A549 (cell line): ENCODE measurements at regions not wholly inside any gene's neighbourhood (a gene's known extent, or its start where the extent isn't known, plus 50 kb on each side); places are given as distances from the start of the nearest gene placed in this dataset.

Experiments
- ATAC-seq, 2 experiments: fragments of 200-7000 bp in 1 of 2; fragments of >200 bp in 1 of 2; cut with Nextera tagmentation in 1 of 2; cut with Tn5 transposase in 1 of 2; 3 replicates each; pipeline versions ENCODE4 v1.8.0 to v1.9.1; 2018 to 2020; ENCODE audit warnings: mild to moderate bottlenecking in 1 of 2, moderate library complexity in 1 of 2
- CTCF ChIA-PET: fragments of 300-600 bp; sonication (Branson Sonifier 250); formaldehyde crosslinking; extraction: SDS; loops from one replicate; lab custom pipeline; 2021; ENCODE audit warnings: antibody characterized with exemption, inconsistent platforms; lab: Yijun Ruan, JAX
- POLR2A ChIA-PET: fragments of 350-600 bp; formaldehyde crosslinking; extraction: SDS; loops from one replicate; lab custom pipeline; 2021; ENCODE audit warnings: antibody characterized with exemption, inconsistent platforms; lab: Yijun Ruan, JAX
- DNase-seq, 2 experiments: peaks; one replicate each; pipeline versions ENCODE4 v3.0.0 to v3.0.0-alpha.2; 2011 to 2016; ENCODE audit warnings: low read depth in 1 of 2, low spot score in 1 of 2
- FAIRE-seq: peaks from 2 replicates; lab custom pipeline; 2011; peaks lifted over from hg19 to GRCh38; lab: Jason Lieb, UNC
- H3K27ac ChIP-seq, 2 experiments: fragments of >200 bp; sonication (Bioruptor Twin); formaldehyde crosslinking; 3 replicates each; pipeline ENCODE4 v1.5.1; 2016 to 2017
- H3K4me1 ChIP-seq: fragments of >200 bp; sonication (Bioruptor Twin); formaldehyde crosslinking; 3 replicates; pipeline ENCODE4 v1.6.1; 2016
- H3K4me2 ChIP-seq: fragments of >200 bp; sonication (Bioruptor Twin); formaldehyde crosslinking; 3 replicates; pipeline ENCODE4 v1.6.1; 2016
- H3K4me3 ChIP-seq: fragments of >200 bp; sonication (Bioruptor Twin); formaldehyde crosslinking; 3 replicates; pipeline ENCODE4 v1.5.1; 2016
- H3K9me3 ChIP-seq: fragments of >200 bp; sonication (Bioruptor Twin); formaldehyde crosslinking; 3 replicates; pipeline ENCODE4 v1.6.1; 2016
- BHLHE40 ChIP-seq: IDR thresholded peaks from 2 replicates; pipeline ENCODE4 v1.6.1; 2012; ENCODE audit warnings: low read depth, low read length, inconsistent platforms
- CTCF ChIP-seq: fragments of >200 bp; sonication (Bioruptor Twin); formaldehyde crosslinking; IDR thresholded peaks from 3 replicates; pipeline ENCODE4 v1.5.1; 2016
- EHF ChIP-seq: fragments of 250-450 bp; sonication (Bioruptor Pico); IDR thresholded peaks from 2 replicates; pipeline ENCODE4 v1.5.0; 2020; ENCODE audit warnings: mild to moderate bottlenecking
- ESRRA ChIP-seq: fragments of 150-350 bp; IDR thresholded peaks from 2 replicates; pipeline ENCODE4 v1.6.1; 2014; ENCODE audit warnings: mild to moderate bottlenecking, low read length, borderline replicate concordance
- HOXA7 ChIP-seq: fragments of 250-450 bp; sonication (Bioruptor Pico); IDR thresholded peaks from 2 replicates; pipeline ENCODE4 v1.5.0; 2020; ENCODE audit warnings: mild to moderate bottlenecking, moderate library complexity
- KDM1A ChIP-seq: fragments of 200-600 bp; sonication (generic); IDR thresholded peaks from 2 replicates; pipeline ENCODE4 v1.6.1; 2016; ENCODE audit warnings: low read depth, mild to moderate bottlenecking
- KDM5A ChIP-seq: fragments of 200-600 bp; sonication (generic); IDR thresholded peaks from 2 replicates; pipeline ENCODE4 v1.6.1; 2016; ENCODE audit warnings: antibody characterized with exemption, mild to moderate bottlenecking
- MAFK ChIP-seq: fragments of 450-650 bp; IDR thresholded peaks from 2 replicates; pipeline ENCODE4 v1.6.1; 2014; ENCODE audit not compliant: partially characterized antibody
- MAZ ChIP-seq: fragments of 150-350 bp; IDR thresholded peaks from 2 replicates; pipeline ENCODE4 v1.6.1; 2014; ENCODE audit warnings: antibody characterized with exemption, low read depth, low read length, borderline replicate concordance
- MYC ChIP-seq: IDR thresholded peaks from 2 replicates; pipeline ENCODE4 v1.6.1; 2012; ENCODE audit warnings: mild to moderate bottlenecking, inconsistent platforms, low read length, improper control_type of control experiment, borderline replicate concordance
- NFE2L2 ChIP-seq: fragments of 150-350 bp; conservative IDR thresholded peaks from 2 replicates; pipeline ENCODE4 v1.6.1; 2014; ENCODE audit warnings: low read length
- NPAS2 ChIP-seq: fragments of 250-450 bp; sonication (Bioruptor Pico); IDR thresholded peaks from 2 replicates; pipeline ENCODE4 v1.8.0; 2022; ENCODE audit warnings: mild to moderate bottlenecking, moderate library complexity, borderline replicate concordance
- POLR2A ChIP-seq: IDR thresholded peaks from 2 replicates; pipeline ENCODE4 v1.6.1; 2012; ENCODE audit warnings: mild to moderate bottlenecking, low read length
- RAD21 ChIP-seq, 2 experiments: fragments of >200 bp in 1 of 2; sonication (Bioruptor Twin) in 1 of 2; formaldehyde crosslinking in 1 of 2; IDR thresholded peaks in 1 of 2; conservative IDR thresholded peaks in 1 of 2; 2 replicates in 1 of 2; 3 replicates in 1 of 2; pipeline ENCODE4 v1.6.1; 2012 to 2018; ENCODE audit warnings: inconsistent platforms in 1 of 2
- RNF2 ChIP-seq: fragments of 200-600 bp; sonication (generic); IDR thresholded peaks from 2 replicates; pipeline ENCODE4 v1.6.1; 2016; ENCODE audit warnings: low read depth, mild to moderate bottlenecking, antibody characterized with exemption, moderate library complexity, borderline replicate concordance
- SMC3 ChIP-seq: fragments of >200 bp; sonication (Bioruptor Twin); formaldehyde crosslinking; IDR thresholded peaks from 3 replicates; pipeline ENCODE4 v1.6.1; 2018; ENCODE audit warnings: inconsistent platforms
- SREBF2 ChIP-seq: fragments of 450-650 bp; IDR thresholded peaks from 2 replicates; pipeline ENCODE4 v1.6.1; 2014; ENCODE audit warnings: mild to moderate bottlenecking, moderate library complexity
- TP53 ChIP-seq: fragments of 250-450 bp; sonication (Bioruptor Pico); IDR thresholded peaks from 2 replicates; pipeline ENCODE4 v1.5.0; 2021; ENCODE audit warnings: mild to moderate bottlenecking, moderate library complexity
- USF2 ChIP-seq: fragments of 450-650 bp; IDR thresholded peaks from 2 replicates; pipeline ENCODE4 v1.6.1; 2014; ENCODE audit warnings: antibody characterized with exemption
- ZC3H11A ChIP-seq: fragments of 450-650 bp; IDR thresholded peaks from 2 replicates; pipeline ENCODE4 v1.6.1; 2014; ENCODE audit warnings: antibody characterized with exemption, mild to moderate bottlenecking
- ZFP36 ChIP-seq: fragments of 450-650 bp; IDR thresholded peaks from 2 replicates; pipeline ENCODE4 v1.6.1; 2014; ENCODE audit warnings: borderline replicate concordance; ENCODE audit not compliant: partially characterized antibody
- WGBS: methylation state at CpG from one replicate; pipeline ENCODE4 v1.1.6; 2017; ENCODE audit errors: missing lambda C conversion rate; 5-methylcytosine and 5-hydroxymethylcytosine counted together

- no peak for TF ChIP-seq BHLHE40
- no peak for TF ChIP-seq USF2
- TF ChIP-seq NFE2L2: no peak
- TF ChIP-seq RNF2: no peak
- no peak for TF ChIP-seq MYC
- no peak for TF ChIP-seq SMC3
- no peak for TF ChIP-seq POLR2A
- no peak for TF ChIP-seq ZC3H11A
- no peak for TF ChIP-seq ESRRA
- FAIRE-seq: no peak
These were observed 170.9 kb downstream of the OXSM start for GRCh38 chr3:25960776-25961175.

GRCh38 chr3:25962255-25962654 is 172.4 kb downstream of the OXSM start:
- peak; percentile 5 to 34 for DNase-seq
- TF ChIP-seq HOXA7 (no peak), ZFP36 (no peak), CTCF (peak; percentile 40), EHF (CRISPR knock-in tag) (no peak), RAD21 (conservative IDR thresholded peaks at IDR 0.05 in 1 of 2, IDR thresholded peaks at IDR 0.05 in 1 of 2) (peak; percentile 20 to 41; a peak in 1 of 5 replicates), MAFK (no peak), TP53 (CRISPR knock-in tag) (no peak), MAZ (no peak), NFE2L2 (no peak), SMC3 (peak; percentile 28; the same call in 1 of the 3 replicates), NPAS2 (CRISPR knock-in tag) (no peak), KDM5A (no peak)
- no peak for FAIRE-seq
- Histone ChIP-seq H3K27ac (no peak overlapping the region), H3K4me1 (no peaks in the 10 kb centered on the region), H3K9me3 (no peaks in the 10 kb centered on the region), H3K4me3 (no peak overlapping the region), H3K4me2 (no peak overlapping the region)
- POLR2A ChIA-PET: no interaction called here
- 3% methylated on average over 4 of the region's 4 CpGs for WGBS
- ATAC-seq: peak; percentile 86
- CTCF ChIA-PET: interaction anchor here (1.5 to 1.7 kb wide), 2 partner anchors 8 to 314 kb away, joined by 6 to 7 read pairs; no protein-coding TSS in a partner anchor

More at GRCh38 chr3:25960776-25961175, 170.9 kb downstream of the OXSM start:
- DNase-seq: no peak
- 4% methylated on average over 1 of the region's 1 CpG for WGBS
- Histone ChIP-seq H3K9me3 (no peaks in the 10 kb centered on the region), H3K4me1 (no peaks in the 10 kb centered on the region), H3K4me3 (no peak overlapping the region), H3K4me2 (no peak overlapping the region), H3K27ac (no peak overlapping the region)
- CTCF ChIA-PET: interaction anchor here (0.6 to 0.7 kb wide), 2 partner anchors 161 to 1011 kb away, joined by 3 read pairs; no protein-coding TSS in a partner anchor
- ATAC-seq: no peak
- POLR2A ChIA-PET: no interaction called here

GRCh38 chr3:25964141-25964540 is 174.3 kb downstream of the OXSM start:
- POLR2A ChIA-PET: no interaction called here

More at GRCh38 chr3:25964141-25964540, 174.3 kb downstream of the OXSM start:
- DNase-seq (no peak), FAIRE-seq (no peak), ATAC-seq (no peak)
- Histone ChIP-seq H3K4me2 (no peak overlapping the region), H3K9me3 (no peaks in the 10 kb centered on the region), H3K4me3 (no peak overlapping the region), H3K4me1 (no peaks in the 10 kb centered on the region), H3K27ac (no peak overlapping the region)
- CTCF ChIA-PET: no interaction called here
- WGBS: 0% methylated on average over 2 of the region's 2 CpGs
- TF ChIP-seq USF2 (no peak), SREBF2 (no peak), KDM1A (no peak), MAZ (no peak), HOXA7 (no peak)
